ENCODE measurements at regions not wholly inside any gene's neighbourhood (a gene's known extent, or its start where the extent isn't known, plus 50 kb on each side); places are given as distances from the start of the nearest gene placed in this dataset.

DNA sequence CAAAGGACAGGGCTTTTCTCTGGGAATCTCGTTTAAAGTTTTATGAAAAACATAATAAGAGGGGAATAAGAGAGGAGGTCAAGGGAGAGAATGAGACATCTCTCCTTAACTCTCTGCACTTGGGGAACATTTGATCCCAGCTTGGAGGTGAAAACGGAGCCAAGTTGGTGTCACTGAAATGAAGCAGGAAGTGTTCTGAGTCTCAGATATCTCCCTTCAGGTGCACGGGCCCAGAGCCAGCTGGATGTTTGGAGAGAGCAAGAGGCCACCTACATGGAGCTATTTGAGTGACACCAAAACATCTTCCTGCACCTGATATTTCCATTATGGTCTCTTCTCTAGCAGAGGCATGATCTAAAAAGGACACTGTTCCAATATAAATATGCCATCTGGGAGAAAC is 85.7 kb downstream of the BLID start:
- ATAC-seq (no peak), DNase-seq (ENCODE audit: low spot score) (no peak)
- H3K27me3 Mint-ChIP-seq (ENCODE audit: low read depth), result peaks cover 7% of the 10 kb centered on the region
- no peak overlapping the region for H3K27ac Mint-ChIP-seq
- POLR2A ChIA-PET, result no interaction called here
- H3K9me3 Mint-ChIP-seq, result peaks cover 24% of the 10 kb centered on the region
- H3K4me1 Mint-ChIP-seq, result peaks cover 14% of the 10 kb centered on the region
- CTCF ChIA-PET, result no interaction called here
- no peak overlapping the region for H3K4me3 Mint-ChIP-seq
- TF ChIP-seq, protein P1, sequence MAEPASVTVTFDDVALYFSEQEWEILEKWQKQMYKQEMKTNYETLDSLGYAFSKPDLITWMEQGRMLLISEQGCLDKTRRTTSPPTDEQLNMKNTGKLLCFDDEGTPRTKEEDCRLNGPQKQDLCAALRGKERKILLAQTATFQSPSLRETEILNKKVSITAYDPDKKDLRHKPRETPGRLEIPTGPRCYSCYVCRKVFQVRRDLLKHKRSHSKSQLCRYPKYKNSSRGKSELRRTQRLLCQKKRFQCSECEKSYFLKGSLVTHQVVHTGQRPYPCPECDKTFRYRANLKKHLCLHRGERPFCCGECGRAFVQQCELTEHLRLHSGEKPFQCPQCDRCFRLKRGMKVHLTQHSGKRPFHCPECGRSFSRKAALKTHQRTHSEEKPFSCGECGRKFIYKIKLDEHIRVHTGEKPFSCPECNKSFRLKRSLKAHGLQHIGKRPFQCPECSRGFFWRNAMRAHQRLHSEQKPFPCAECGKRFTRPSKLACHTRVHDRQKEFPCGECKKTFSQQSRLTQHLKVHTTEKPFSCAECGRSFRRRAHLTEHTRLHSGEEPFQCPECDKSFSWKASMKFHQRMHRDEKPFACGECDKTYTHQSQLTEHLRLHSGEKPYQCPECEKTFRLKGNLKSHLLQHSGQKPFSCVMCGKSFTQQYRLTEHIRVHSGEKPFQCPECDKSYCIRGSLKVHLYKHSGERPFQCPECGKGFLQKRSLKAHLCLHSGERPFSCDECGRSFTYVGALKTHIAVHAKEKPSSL (CRISPR knock-in tag; conservative IDR thresholded peaks at IDR 0.05), result no peak
- TF ChIP-seq, protein P2, sequence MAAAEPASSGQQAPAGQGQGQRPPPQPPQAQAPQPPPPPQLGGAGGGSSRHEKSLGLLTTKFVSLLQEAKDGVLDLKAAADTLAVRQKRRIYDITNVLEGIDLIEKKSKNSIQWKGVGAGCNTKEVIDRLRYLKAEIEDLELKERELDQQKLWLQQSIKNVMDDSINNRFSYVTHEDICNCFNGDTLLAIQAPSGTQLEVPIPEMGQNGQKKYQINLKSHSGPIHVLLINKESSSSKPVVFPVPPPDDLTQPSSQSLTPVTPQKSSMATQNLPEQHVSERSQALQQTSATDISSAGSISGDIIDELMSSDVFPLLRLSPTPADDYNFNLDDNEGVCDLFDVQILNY (CRISPR knock-in tag; IDR thresholded peaks at IDR 0.05), result no peak
- TF ChIP-seq CTCF (IDR thresholded peaks at IDR 0.05), result no peak
- TF ChIP-seq ESRRA (CRISPR knock-in tag; IDR thresholded peaks at IDR 0.05; ENCODE audit: borderline replicate concordance), result no peak
- TF ChIP-seq, protein P3, sequence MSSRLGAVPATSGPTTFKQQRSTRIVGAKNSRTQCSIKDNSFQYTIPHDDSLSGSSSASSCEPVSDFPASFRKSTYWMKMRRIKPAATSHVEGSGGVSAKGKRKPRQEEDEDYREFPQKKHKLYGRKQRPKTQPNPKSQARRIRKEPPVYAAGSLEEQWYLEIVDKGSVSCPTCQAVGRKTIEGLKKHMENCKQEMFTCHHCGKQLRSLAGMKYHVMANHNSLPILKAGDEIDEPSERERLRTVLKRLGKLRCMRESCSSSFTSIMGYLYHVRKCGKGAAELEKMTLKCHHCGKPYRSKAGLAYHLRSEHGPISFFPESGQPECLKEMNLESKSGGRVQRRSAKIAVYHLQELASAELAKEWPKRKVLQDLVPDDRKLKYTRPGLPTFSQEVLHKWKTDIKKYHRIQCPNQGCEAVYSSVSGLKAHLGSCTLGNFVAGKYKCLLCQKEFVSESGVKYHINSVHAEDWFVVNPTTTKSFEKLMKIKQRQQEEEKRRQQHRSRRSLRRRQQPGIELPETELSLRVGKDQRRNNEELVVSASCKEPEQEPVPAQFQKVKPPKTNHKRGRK (CRISPR knock-in tag; IDR thresholded peaks at IDR 0.05; ENCODE audit: borderline replicate concordance), result no peak
- no peak for TF ChIP-seq FOXK1 (CRISPR knock-in tag; IDR thresholded peaks at IDR 0.05)
- no peak for TF ChIP-seq HMGXB4 (CRISPR knock-in tag; IDR thresholded peaks at IDR 0.05)
- TF ChIP-seq E2F4 (CRISPR knock-in tag; IDR thresholded peaks at IDR 0.05; ENCODE audit: borderline replicate concordance, low read depth), result no peak
- no peak for TF ChIP-seq ZMAT4 (CRISPR knock-in tag; IDR thresholded peaks at IDR 0.05)
- TF ChIP-seq GRHL2 (CRISPR knock-in tag; IDR thresholded peaks at IDR 0.05; ENCODE audit: insufficient replicate concordance, severe bottlenecking), result no peak
- TF ChIP-seq TCF7 (CRISPR knock-in tag; IDR thresholded peaks at IDR 0.05; ENCODE audit: low read depth), result no peak
- TF ChIP-seq ZNF423 (CRISPR knock-in tag; IDR thresholded peaks at IDR 0.05), result no peak
- no peak for TF ChIP-seq SOX15 (CRISPR knock-in tag; IDR thresholded peaks at IDR 0.05)
- TF ChIP-seq ATF6 (CRISPR knock-in tag; IDR thresholded peaks at IDR 0.05), result no peak
- TF ChIP-seq NR2C2 (CRISPR knock-in tag; IDR thresholded peaks at IDR 0.05), result no peak
- TF ChIP-seq, protein P4, sequence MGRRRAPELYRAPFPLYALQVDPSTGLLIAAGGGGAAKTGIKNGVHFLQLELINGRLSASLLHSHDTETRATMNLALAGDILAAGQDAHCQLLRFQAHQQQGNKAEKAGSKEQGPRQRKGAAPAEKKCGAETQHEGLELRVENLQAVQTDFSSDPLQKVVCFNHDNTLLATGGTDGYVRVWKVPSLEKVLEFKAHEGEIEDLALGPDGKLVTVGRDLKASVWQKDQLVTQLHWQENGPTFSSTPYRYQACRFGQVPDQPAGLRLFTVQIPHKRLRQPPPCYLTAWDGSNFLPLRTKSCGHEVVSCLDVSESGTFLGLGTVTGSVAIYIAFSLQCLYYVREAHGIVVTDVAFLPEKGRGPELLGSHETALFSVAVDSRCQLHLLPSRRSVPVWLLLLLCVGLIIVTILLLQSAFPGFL (CRISPR knock-in tag; IDR thresholded peaks at IDR 0.05; ENCODE audit: borderline replicate concordance), result no peak
- TF ChIP-seq, protein P5, sequence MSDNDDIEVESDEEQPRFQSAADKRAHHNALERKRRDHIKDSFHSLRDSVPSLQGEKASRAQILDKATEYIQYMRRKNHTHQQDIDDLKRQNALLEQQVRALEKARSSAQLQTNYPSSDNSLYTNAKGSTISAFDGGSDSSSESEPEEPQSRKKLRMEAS (CRISPR knock-in tag; IDR thresholded peaks at IDR 0.05), result no peak
- H3K36me3 Mint-ChIP-seq, result no peaks in the 10 kb centered on the region
